ENCODE measurements at regions not wholly inside any gene's neighbourhood (a gene's known extent, or its start where the extent isn't known, plus 50 kb on each side); places are given as distances from the start of the nearest gene placed in this dataset.

GRCh38 chr2:238649123-238649522 is 198.8 kb upstream of the TWIST2 start:
- H3K4me3 ChIP-seq (replicated peaks in 1 of 4; ENCODE audit: control extremely low read depth in 1 of 4, insufficient read depth in 1 of 4, low read depth in 3 of 4, low read length in 4 of 4), result no peak overlapping the region

GRCh38 chr2:238649936-238650518 is 197.9 kb upstream of the TWIST2 start:
- no peak overlapping the region for H3K9ac ChIP-seq (ENCODE audit: insufficient read depth, low read length)
- no peaks in the 10 kb centered on the region for H3K36me3 ChIP-seq (ENCODE audit: control insufficient read depth, insufficient read depth, low read length)
- H3K4me2 ChIP-seq (ENCODE audit: extremely low read depth, insufficient read depth, low read length), result no peak overlapping the region
- H3K4me1 ChIP-seq (ENCODE audit: control insufficient read depth, extremely low read depth, insufficient read depth, low read length), result no peaks in the 10 kb centered on the region
- no peaks in the 10 kb centered on the region for H3K79me2 ChIP-seq (ENCODE audit: control insufficient read depth, insufficient read depth, low read length)
- H2AFZ ChIP-seq (ENCODE audit: low read length), result no peak overlapping the region
- no peaks in the 10 kb centered on the region for H4K20me1 ChIP-seq (ENCODE audit: control insufficient read depth, extremely low read depth, insufficient read depth, low read length)
- H3K9me3 ChIP-seq (ENCODE audit: control insufficient read depth, insufficient read depth, low read depth, low read length), result no peaks in the 10 kb centered on the region
- H3K27me3 ChIP-seq (ENCODE audit: control insufficient read depth, insufficient read depth, low read length), result no peaks in the 10 kb centered on the region
- H3K27ac ChIP-seq (ENCODE audit: insufficient read depth, low read length), result no peak overlapping the region
- TF ChIP-seq CTCF (conservative IDR thresholded peaks at IDR 0.05 in 1 of 2, IDR thresholded peaks at IDR 0.05 in 1 of 2; ENCODE audit: low read depth in 1 of 2, low read length in 2 of 2), result no peak
- TF ChIP-seq EZH2 (IDR thresholded peaks at IDR 0.05; ENCODE audit: low read length, missing control alignments), result no peak
- DNase-seq (ENCODE audit: low read depth in 2 of 2), result no peak
- H3K4me3 ChIP-seq (replicated peaks in 1 of 4; ENCODE audit: control extremely low read depth in 1 of 4, insufficient read depth in 1 of 4, low read depth in 3 of 4, low read length in 4 of 4), result no peak overlapping the region

More at GRCh38 chr2:238649123-238649522, 198.8 kb upstream of the TWIST2 start:
- no peaks in the 10 kb centered on the region for H3K9me3 ChIP-seq (ENCODE audit: control insufficient read depth, insufficient read depth, low read depth, low read length)
- H3K27ac ChIP-seq (ENCODE audit: insufficient read depth, low read length), result no peak overlapping the region
- no peaks in the 10 kb centered on the region for H4K20me1 ChIP-seq (ENCODE audit: control insufficient read depth, extremely low read depth, insufficient read depth, low read length)
- no peak overlapping the region for H3K9ac ChIP-seq (ENCODE audit: insufficient read depth, low read length)
- no peak overlapping the region for H3K4me2 ChIP-seq (ENCODE audit: extremely low read depth, insufficient read depth, low read length)
- TF ChIP-seq EZH2 (IDR thresholded peaks at IDR 0.05; ENCODE audit: low read length, missing control alignments) (no peak), CTCF (conservative IDR thresholded peaks at IDR 0.05 in 1 of 2, IDR thresholded peaks at IDR 0.05 in 1 of 2; ENCODE audit: low read depth in 1 of 2, low read length in 2 of 2) (no peak)
- H3K79me2 ChIP-seq (ENCODE audit: control insufficient read depth, insufficient read depth, low read length), result no peaks in the 10 kb centered on the region
- DNase-seq (ENCODE audit: low read depth in 2 of 2), result no peak
- H3K4me1 ChIP-seq (ENCODE audit: control insufficient read depth, extremely low read depth, insufficient read depth, low read length), result peaks cover 4% of the 10 kb centered on the region
- H2AFZ ChIP-seq (ENCODE audit: low read length), result no peak overlapping the region
- no peaks in the 10 kb centered on the region for H3K36me3 ChIP-seq (ENCODE audit: control insufficient read depth, insufficient read depth, low read length)
- H3K27me3 ChIP-seq (ENCODE audit: control insufficient read depth, insufficient read depth, low read length), result no peaks in the 10 kb centered on the region

- Histone ChIP-seq H3K36me3 (ENCODE audit: control insufficient read depth, insufficient read depth, low read length) (no peaks in the 10 kb centered on the region), H3K27me3 (ENCODE audit: control insufficient read depth, insufficient read depth, low read length) (no peaks in the 10 kb centered on the region), H3K79me2 (ENCODE audit: control insufficient read depth, insufficient read depth, low read length) (no peaks in the 10 kb centered on the region), H2AFZ (ENCODE audit: low read length) (no peak overlapping the region), H3K9ac (ENCODE audit: insufficient read depth, low read length) (no peak overlapping the region), H3K9me3 (ENCODE audit: control insufficient read depth, insufficient read depth, low read depth, low read length) (no peaks in the 10 kb centered on the region), H3K4me1 (ENCODE audit: control insufficient read depth, extremely low read depth, insufficient read depth, low read length) (no peaks in the 10 kb centered on the region), H3K4me2 (ENCODE audit: extremely low read depth, insufficient read depth, low read length) (no peak overlapping the region), H4K20me1 (ENCODE audit: control insufficient read depth, extremely low read depth, insufficient read depth, low read length) (no peaks in the 10 kb centered on the region), H3K4me3 (replicated peaks in 1 of 4; ENCODE audit: control extremely low read depth in 1 of 4, insufficient read depth in 1 of 4, low read depth in 3 of 4, low read length in 4 of 4) (no peak overlapping the region), H3K27ac (ENCODE audit: insufficient read depth, low read length) (no peak overlapping the region)
- no peak for DNase-seq (ENCODE audit: low read depth in 2 of 2)
- TF ChIP-seq CTCF (conservative IDR thresholded peaks at IDR 0.05 in 1 of 2, IDR thresholded peaks at IDR 0.05 in 1 of 2; ENCODE audit: low read depth in 1 of 2, low read length in 2 of 2), result no peak
- TF ChIP-seq EZH2 (IDR thresholded peaks at IDR 0.05; ENCODE audit: low read length, missing control alignments), result no peak
Observed at GRCh38 chr2:238650536-238650935, 197.3 kb upstream of the TWIST2 start.

Measured in fibroblast of lung (primary cell).